ENCODE measurements at regions not wholly inside any gene's neighbourhood (a gene's known extent, or its start where the extent isn't known, plus 50 kb on each side); places are given as distances from the start of the nearest gene placed in this dataset.

GRCh38 chr3:180306155-180306554, 269.4 kb upstream of the PEX5L start (continued):
- TF ChIP-seq ZNF770 (CRISPR knock-in tag; IDR thresholded peaks at IDR 0.05): no peak

- Histone ChIP-seq H4K20me1 (ENCODE audit: insufficient read depth, low read length) (no peaks in the 10 kb centered on the region), H3K79me2 (ENCODE audit: insufficient read depth, low read length) (no peaks in the 10 kb centered on the region), H3K4me2 (ENCODE audit: low read depth, low read length) (no peak overlapping the region), H2AFZ (ENCODE audit: low read length) (no peak overlapping the region), H3K9me3 (ENCODE audit: low read length) (no peaks in the 10 kb centered on the region), H3K27me3 (ENCODE audit: control insufficient read depth in 1 of 2, insufficient read depth in 2 of 2, low read length in 2 of 2) (no peaks in the 10 kb centered on the region), H3K4me3 (replicated peaks in 1 of 3; ENCODE audit: insufficient read depth in 1 of 3, low read depth in 2 of 3, low read length in 3 of 3) (no peak overlapping the region), H3K9ac (ENCODE audit: insufficient read depth, low read depth, low read length) (no peak overlapping the region), H3K4me1 (ENCODE audit: insufficient read depth, low read length) (no peaks in the 10 kb centered on the region), H3K27ac (ENCODE audit: extremely low read length, insufficient read depth, low read length) (no peak overlapping the region), H3K36me3 (replicated peaks in 1 of 2; ENCODE audit: control insufficient read depth in 1 of 2, insufficient read depth in 2 of 2, low read length in 2 of 2) (no peaks in the 10 kb centered on the region)
- CTCF ChIA-PET (ENCODE audit: low intra/inter-chr PET ratio, low total read pairs): no interaction called here
- in situ Hi-C loops (cut with HindIII; ENCODE audit: extremely low pct_ligation_motif_present, low pct_unique_long_range_greater_than_20kb): no loop called here
- ATAC-seq (no peak), FAIRE-seq (no peak), DNase-seq (ENCODE audit: low spot score) (no peak)
- no TSS peak for BruUV-seq (replicated peaks)
- intact Hi-C loops (cut with micrococcal nuclease; ENCODE audit: unreplicated experiment): no loop called here
- POLR2A ChIA-PET: no interaction called here
- 10% methylated on average over 7 of the region's 7 CpGs for WGBS (ENCODE audit: low lambda C conversion rate)
- TF ChIP-seq PRDM4 (CRISPR knock-in tag; IDR thresholded peaks at IDR 0.05; ENCODE audit: borderline replicate concordance) (no peak), SP5 (CRISPR knock-in tag; IDR thresholded peaks at IDR 0.05; ENCODE audit: borderline replicate concordance, low read depth) (no peak), ZNF766 (CRISPR knock-in tag; IDR thresholded peaks at IDR 0.05; ENCODE audit: borderline replicate concordance) (no peak)
Observed at GRCh38 chr3:180306691-180307090, 270.0 kb upstream of the PEX5L start.
